NCI-H2227 (cell line): ENCODE measurements at regions not wholly inside any gene's neighbourhood (a gene's known extent, or its start where the extent isn't known, plus 50 kb on each side); places are given as distances from the start of the nearest gene placed in this dataset.

Experiments
- DNase-seq: peaks from one replicate; lab custom pipeline; 2025; ENCODE audit not compliant: unreplicated experiment; lab: John Stamatoyannopoulos, UW

- DNase-seq, result no peak
These were observed 98.1 kb upstream of the CXADR start for GRCh38 chr21:17414766-17415165.

- no peak for DNase-seq
These were observed 96.7 kb upstream of the CXADR start for GRCh38 chr21:17416139-17416538.

- no peak for DNase-seq
These were observed 89.9 kb upstream of the CXADR start for GRCh38 chr21:17422931-17423330.

GRCh38 chr21:17427157-17427556, 85.7 kb upstream of the CXADR start:
- DNase-seq, result no peak

- DNase-seq, result no peak
These were observed 84.9 kb upstream of the CXADR start for GRCh38 chr21:17427831-17428483.

GRCh38 chr21:17428484-17428869, 84.4 kb upstream of the CXADR start:
- no peak for DNase-seq

- no peak for DNase-seq
These were observed 83.9 kb upstream of the CXADR start for GRCh38 chr21:17428980-17429379.

- DNase-seq, result no peak
These were observed 82.9 kb upstream of the CXADR start for GRCh38 chr21:17429936-17430335.

- DNase-seq, result no peak
These were observed 80.1 kb upstream of the CXADR start for GRCh38 chr21:17432732-17433057.

GRCh38 chr21:17433730-17434129, 79.1 kb upstream of the CXADR start:
- DNase-seq, result no peak

- DNase-seq, result no peak
These were observed 77.0 kb upstream of the CXADR start for GRCh38 chr21:17435565-17436543.

- no peak for DNase-seq
These were observed 76.2 kb upstream of the CXADR start for GRCh38 chr21:17436626-17437111.

- DNase-seq, result peak; percentile 65
These were observed 74.2 kb upstream of the CXADR start for GRCh38 chr21:17438635-17439034.

- DNase-seq, result no peak
These were observed 71.9 kb upstream of the CXADR start for GRCh38 chr21:17440969-17441368.

- DNase-seq, result no peak
These were observed 71.5 kb upstream of the CXADR start for GRCh38 chr21:17441370-17441769.

GRCh38 chr21:17442165-17442564, 70.7 kb upstream of the CXADR start:
- DNase-seq, result no peak

GRCh38 chr21:17444828-17445227, 68.0 kb upstream of the CXADR start:
- no peak for DNase-seq

GRCh38 chr21:17446737-17447136, 66.1 kb upstream of the CXADR start:
- no peak for DNase-seq

- no peak for DNase-seq
These were observed 63.1 kb upstream of the CXADR start for GRCh38 chr21:17449701-17450100.

GRCh38 chr21:17451364-17451891, 61.4 kb upstream of the CXADR start:
- no peak for DNase-seq

- DNase-seq, result peak; percentile 93
These were observed 58.4 kb upstream of the CXADR start for GRCh38 chr21:17454315-17455027.

- no peak for DNase-seq
These were observed 57.9 kb upstream of the CXADR start for GRCh38 chr21:17455028-17455353.
